SK-N-SH (cell line): ENCODE measurements at regions not wholly inside any gene's neighbourhood (a gene's known extent, or its start where the extent isn't known, plus 50 kb on each side); places are given as distances from the start of the nearest gene placed in this dataset.

Experiments used
- CTCF ChIA-PET: fragments of 300-600, 350-600 bp; formaldehyde crosslinking; extraction: SDS; loops from one replicate; lab custom pipeline; 2021; lab: Yijun Ruan, JAX
- POLR2A ChIA-PET: fragments of 350-600 bp; sonication (Branson Sonifier 250); formaldehyde crosslinking; extraction: SDS; loops from one replicate; lab custom pipeline; 2020; ENCODE audit warnings: antibody characterized with exemption, inconsistent platforms; lab: Yijun Ruan, JAX
- DNase-seq: peaks from one replicate; pipeline ENCODE4 v3.0.0; 2012
- H2AFZ ChIP-seq: fragments of 200-600 bp; sonication (generic); 2 replicates; pipeline ENCODE4 v1.8.1; 2016; ENCODE audit warnings: antibody characterized with exemption, mild to moderate bottlenecking, low read depth
- H3F3A ChIP-seq: fragments of 200-600 bp; sonication (generic); replicated peaks from 2 replicates; pipeline ENCODE3; 2016; ENCODE audit warnings: antibody characterized with exemption, mild to moderate bottlenecking; ENCODE audit not compliant: insufficient read depth
- H3K27ac ChIP-seq, 2 experiments: fragments of 200-500 bp in 1 of 2; fragments of 200-600 bp in 1 of 2; sonication (Bioruptor generic) in 1 of 2; sonication (generic), shearing (Covaris generic) in 1 of 2; 2 replicates each; pipeline versions ENCODE4 v1.5.1 to v1.6.1; 2014 to 2016; ENCODE audit warnings: low read depth in 2 of 2, inconsistent platforms in 1 of 2, low read length in 1 of 2, mild to moderate bottlenecking in 1 of 2, mixed read lengths in 1 of 2
- H3K27me3 ChIP-seq: fragments of 200-600 bp; sonication (generic), shearing (Covaris generic); 2 replicates; pipeline ENCODE4 v1.6.1; 2016; ENCODE audit warnings: mixed run types; ENCODE audit not compliant: insufficient read depth
- H3K36me3 ChIP-seq, 2 experiments: fragments of 200-500 bp in 1 of 2; fragments of 200-600 bp in 1 of 2; sonication (Bioruptor generic) in 1 of 2; sonication (generic) in 1 of 2; replicated peaks in 1 of 2; 2 replicates each; pipeline versions ENCODE3 to v1.5.1; 2014 to 2016; ENCODE audit warnings: low read length in 1 of 2, mild to moderate bottlenecking in 1 of 2; ENCODE audit not compliant: insufficient read depth in 2 of 2, control insufficient read depth in 1 of 2
- H3K4me1 ChIP-seq, 2 experiments: fragments of 200-500 bp in 1 of 2; fragments of 200-600 bp in 1 of 2; sonication (Bioruptor generic) in 1 of 2; sonication (generic), shearing (Covaris generic) in 1 of 2; 2 replicates each; pipeline versions ENCODE4 v1.5.1 to v1.6.1; 2014 to 2016; ENCODE audit warnings: low read depth in 1 of 2, low read length in 1 of 2, mixed run types in 1 of 2; ENCODE audit not compliant: insufficient read depth in 2 of 2, control insufficient read depth in 1 of 2
- H3K4me2 ChIP-seq: fragments of 200-600 bp; sonication (generic), shearing (Covaris generic); 2 replicates; pipeline ENCODE4 v1.6.1; 2017; ENCODE audit warnings: mixed run types
- H3K4me3 ChIP-seq, 2 experiments: fragments of 200-500 bp in 1 of 2; fragments of 200-600 bp in 1 of 2; sonication (Bioruptor generic) in 1 of 2; sonication (generic), shearing (Covaris generic) in 1 of 2; 2 replicates each; pipeline versions ENCODE4 v1.5.1 to v1.8.1; 2014 to 2016; ENCODE audit warnings: low read depth in 2 of 2, inconsistent platforms in 1 of 2, low read length in 1 of 2, mild to moderate bottlenecking in 1 of 2, mixed read lengths in 1 of 2, moderate library complexity in 1 of 2
- H3K79me2 ChIP-seq: fragments of 200-600 bp; sonication (generic); 2 replicates; pipeline ENCODE4 v1.8.1; 2017; ENCODE audit warnings: mild to moderate bottlenecking; ENCODE audit not compliant: insufficient read depth
- H3K9ac ChIP-seq: fragments of 200-600 bp; sonication (generic); 2 replicates; pipeline ENCODE4 v1.6.1; 2017; ENCODE audit warnings: mixed run types
- H3K9me2 ChIP-seq: fragments of 200-600 bp; sonication (generic); 2 replicates; pipeline ENCODE4 v1.6.1; 2017; ENCODE audit warnings: mixed run types
- H3K9me3 ChIP-seq: fragments of 200-600 bp; sonication (generic); 2 replicates; pipeline ENCODE4 v1.6.1; 2017; ENCODE audit warnings: mixed run types, mild to moderate bottlenecking, moderate library complexity
- H4K20me1 ChIP-seq: fragments of 200-600 bp; sonication (generic); 2 replicates; pipeline ENCODE4 v1.6.1; 2017; ENCODE audit warnings: mild to moderate bottlenecking, mixed run types; ENCODE audit not compliant: insufficient read depth
- ELF1 ChIP-seq: IDR thresholded peaks from 2 replicates; pipeline ENCODE4 v1.4.0; 2012
- EP300 ChIP-seq, 2 experiments: IDR thresholded peaks; 2 replicates each; pipeline versions ENCODE4 v1.4.0 to v1.6.1; 2012; ENCODE audit warnings: borderline replicate concordance in 1 of 2, low read depth in 1 of 2, low read length in 1 of 2
- FOSL2 ChIP-seq: IDR thresholded peaks from 2 replicates; pipeline ENCODE4 v1.4.0; 2012; ENCODE audit warnings: low read depth, mild to moderate bottlenecking, moderate library complexity, borderline replicate concordance
- FOXJ3 ChIP-seq: sonication (generic); formaldehyde crosslinking; IDR thresholded peaks from 2 replicates; pipeline ENCODE4 v1.5.1; 2020; ENCODE audit warnings: mild to moderate bottlenecking, missing genetic modification reagents
- FOXM1 ChIP-seq: IDR thresholded peaks from 2 replicates; pipeline ENCODE4 v1.4.0; 2012; ENCODE audit warnings: low read depth, mild to moderate bottlenecking
- GABPA ChIP-seq: IDR thresholded peaks from 2 replicates; pipeline ENCODE4 v1.4.0; 2012; ENCODE audit warnings: low read depth, mild to moderate bottlenecking
- RCOR1 ChIP-seq: fragments of 150-350 bp; IDR thresholded peaks from 2 replicates; pipeline ENCODE4 v1.6.1; 2017; ENCODE audit warnings: antibody characterized with exemption, low read length
- RXRA ChIP-seq: IDR thresholded peaks from 2 replicates; pipeline ENCODE4 v1.4.0; 2012; ENCODE audit warnings: low read depth, mild to moderate bottlenecking, borderline replicate concordance
- SIN3A ChIP-seq: IDR thresholded peaks from 2 replicates; pipeline ENCODE4 v1.6.1; 2012; ENCODE audit warnings: low read depth, mild to moderate bottlenecking, low read length, moderate library complexity, borderline replicate concordance
- SMC3 ChIP-seq: IDR thresholded peaks from 2 replicates; pipeline ENCODE4 v1.6.1; 2012; ENCODE audit warnings: low read depth, low read length, improper control_type of control experiment
- YY1 ChIP-seq: IDR thresholded peaks from 2 replicates; pipeline ENCODE4 v1.4.0; 2012; ENCODE audit warnings: low read depth, mild to moderate bottlenecking
- TF ChIP-seq, protein P1 (sequence below): IDR thresholded peaks from 2 replicates; pipeline ENCODE4 v1.4.0; 2012; ENCODE audit warnings: low read depth
- TF ChIP-seq, protein P2 (sequence below): fragments of 200-600 bp; sonication (generic); IDR thresholded peaks from 2 replicates; pipeline ENCODE4 v1.6.1; 2017; ENCODE audit warnings: antibody characterized with exemption, mild to moderate bottlenecking, moderate library complexity
- TF ChIP-seq, protein P3 (sequence below): fragments of 150-350 bp; IDR thresholded peaks from 2 replicates; pipeline ENCODE4 v1.6.1; 2016; ENCODE audit warnings: mild to moderate bottlenecking, low read depth, low read length
- TF ChIP-seq, protein P4 (sequence below): IDR thresholded peaks from 2 replicates; pipeline ENCODE4 v1.6.1; 2012; ENCODE audit warnings: mild to moderate bottlenecking, low read depth, low read length, moderate library complexity
- TF ChIP-seq, protein P5 (sequence below): IDR thresholded peaks from 2 replicates; pipeline ENCODE4 v1.4.0; 2012; ENCODE audit warnings: low read depth, borderline replicate concordance

- Histone ChIP-seq H2AFZ (no peak overlapping the region), H3F3A (no peaks in the 10 kb centered on the region), H3K36me3 (no peaks in the 10 kb centered on the region), H3K4me3 (no peak overlapping the region), H3K9me2 (no peaks in the 10 kb centered on the region), H3K9ac (no peak overlapping the region), H3K9me3 (no peaks in the 10 kb centered on the region), H3K4me2 (no peak overlapping the region), H3K27me3 (no peaks in the 10 kb centered on the region), H3K4me1 (no peaks in the 10 kb centered on the region; a peak in 1 of 4 replicates), H3K27ac (no peak overlapping the region), H3K79me2 (no peaks in the 10 kb centered on the region)
- DNase-seq: no peak
- CTCF ChIA-PET: no interaction called here
- TF ChIP-seq EP300 (IDR thresholded peaks at IDR 0.05; ENCODE audit: borderline replicate concordance in 1 of 2, low read depth in 1 of 2, low read length in 1 of 2) (no peak), GABPA (no peak), FOSL2 (no peak), YY1 (no peak), SMC3 (no peak), RXRA (no peak), FOXM1 (no peak), RCOR1 (no peak), SIN3A (no peak), FOXJ3 (CRISPR knock-in tag) (no peak), ELF1 (no peak)
- TF ChIP-seq, protein P1, sequence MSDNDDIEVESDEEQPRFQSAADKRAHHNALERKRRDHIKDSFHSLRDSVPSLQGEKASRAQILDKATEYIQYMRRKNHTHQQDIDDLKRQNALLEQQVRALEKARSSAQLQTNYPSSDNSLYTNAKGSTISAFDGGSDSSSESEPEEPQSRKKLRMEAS: no peak
- TF ChIP-seq, protein P2, sequence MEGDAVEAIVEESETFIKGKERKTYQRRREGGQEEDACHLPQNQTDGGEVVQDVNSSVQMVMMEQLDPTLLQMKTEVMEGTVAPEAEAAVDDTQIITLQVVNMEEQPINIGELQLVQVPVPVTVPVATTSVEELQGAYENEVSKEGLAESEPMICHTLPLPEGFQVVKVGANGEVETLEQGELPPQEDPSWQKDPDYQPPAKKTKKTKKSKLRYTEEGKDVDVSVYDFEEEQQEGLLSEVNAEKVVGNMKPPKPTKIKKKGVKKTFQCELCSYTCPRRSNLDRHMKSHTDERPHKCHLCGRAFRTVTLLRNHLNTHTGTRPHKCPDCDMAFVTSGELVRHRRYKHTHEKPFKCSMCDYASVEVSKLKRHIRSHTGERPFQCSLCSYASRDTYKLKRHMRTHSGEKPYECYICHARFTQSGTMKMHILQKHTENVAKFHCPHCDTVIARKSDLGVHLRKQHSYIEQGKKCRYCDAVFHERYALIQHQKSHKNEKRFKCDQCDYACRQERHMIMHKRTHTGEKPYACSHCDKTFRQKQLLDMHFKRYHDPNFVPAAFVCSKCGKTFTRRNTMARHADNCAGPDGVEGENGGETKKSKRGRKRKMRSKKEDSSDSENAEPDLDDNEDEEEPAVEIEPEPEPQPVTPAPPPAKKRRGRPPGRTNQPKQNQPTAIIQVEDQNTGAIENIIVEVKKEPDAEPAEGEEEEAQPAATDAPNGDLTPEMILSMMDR: no peak
- TF ChIP-seq, protein P3, sequence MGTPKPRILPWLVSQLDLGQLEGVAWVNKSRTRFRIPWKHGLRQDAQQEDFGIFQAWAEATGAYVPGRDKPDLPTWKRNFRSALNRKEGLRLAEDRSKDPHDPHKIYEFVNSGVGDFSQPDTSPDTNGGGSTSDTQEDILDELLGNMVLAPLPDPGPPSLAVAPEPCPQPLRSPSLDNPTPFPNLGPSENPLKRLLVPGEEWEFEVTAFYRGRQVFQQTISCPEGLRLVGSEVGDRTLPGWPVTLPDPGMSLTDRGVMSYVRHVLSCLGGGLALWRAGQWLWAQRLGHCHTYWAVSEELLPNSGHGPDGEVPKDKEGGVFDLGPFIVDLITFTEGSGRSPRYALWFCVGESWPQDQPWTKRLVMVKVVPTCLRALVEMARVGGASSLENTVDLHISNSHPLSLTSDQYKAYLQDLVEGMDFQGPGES: no peak
- TF ChIP-seq, protein P4, sequence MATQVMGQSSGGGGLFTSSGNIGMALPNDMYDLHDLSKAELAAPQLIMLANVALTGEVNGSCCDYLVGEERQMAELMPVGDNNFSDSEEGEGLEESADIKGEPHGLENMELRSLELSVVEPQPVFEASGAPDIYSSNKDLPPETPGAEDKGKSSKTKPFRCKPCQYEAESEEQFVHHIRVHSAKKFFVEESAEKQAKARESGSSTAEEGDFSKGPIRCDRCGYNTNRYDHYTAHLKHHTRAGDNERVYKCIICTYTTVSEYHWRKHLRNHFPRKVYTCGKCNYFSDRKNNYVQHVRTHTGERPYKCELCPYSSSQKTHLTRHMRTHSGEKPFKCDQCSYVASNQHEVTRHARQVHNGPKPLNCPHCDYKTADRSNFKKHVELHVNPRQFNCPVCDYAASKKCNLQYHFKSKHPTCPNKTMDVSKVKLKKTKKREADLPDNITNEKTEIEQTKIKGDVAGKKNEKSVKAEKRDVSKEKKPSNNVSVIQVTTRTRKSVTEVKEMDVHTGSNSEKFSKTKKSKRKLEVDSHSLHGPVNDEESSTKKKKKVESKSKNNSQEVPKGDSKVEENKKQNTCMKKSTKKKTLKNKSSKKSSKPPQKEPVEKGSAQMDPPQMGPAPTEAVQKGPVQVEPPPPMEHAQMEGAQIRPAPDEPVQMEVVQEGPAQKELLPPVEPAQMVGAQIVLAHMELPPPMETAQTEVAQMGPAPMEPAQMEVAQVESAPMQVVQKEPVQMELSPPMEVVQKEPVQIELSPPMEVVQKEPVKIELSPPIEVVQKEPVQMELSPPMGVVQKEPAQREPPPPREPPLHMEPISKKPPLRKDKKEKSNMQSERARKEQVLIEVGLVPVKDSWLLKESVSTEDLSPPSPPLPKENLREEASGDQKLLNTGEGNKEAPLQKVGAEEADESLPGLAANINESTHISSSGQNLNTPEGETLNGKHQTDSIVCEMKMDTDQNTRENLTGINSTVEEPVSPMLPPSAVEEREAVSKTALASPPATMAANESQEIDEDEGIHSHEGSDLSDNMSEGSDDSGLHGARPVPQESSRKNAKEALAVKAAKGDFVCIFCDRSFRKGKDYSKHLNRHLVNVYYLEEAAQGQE: no peak
- TF ChIP-seq, protein P5, sequence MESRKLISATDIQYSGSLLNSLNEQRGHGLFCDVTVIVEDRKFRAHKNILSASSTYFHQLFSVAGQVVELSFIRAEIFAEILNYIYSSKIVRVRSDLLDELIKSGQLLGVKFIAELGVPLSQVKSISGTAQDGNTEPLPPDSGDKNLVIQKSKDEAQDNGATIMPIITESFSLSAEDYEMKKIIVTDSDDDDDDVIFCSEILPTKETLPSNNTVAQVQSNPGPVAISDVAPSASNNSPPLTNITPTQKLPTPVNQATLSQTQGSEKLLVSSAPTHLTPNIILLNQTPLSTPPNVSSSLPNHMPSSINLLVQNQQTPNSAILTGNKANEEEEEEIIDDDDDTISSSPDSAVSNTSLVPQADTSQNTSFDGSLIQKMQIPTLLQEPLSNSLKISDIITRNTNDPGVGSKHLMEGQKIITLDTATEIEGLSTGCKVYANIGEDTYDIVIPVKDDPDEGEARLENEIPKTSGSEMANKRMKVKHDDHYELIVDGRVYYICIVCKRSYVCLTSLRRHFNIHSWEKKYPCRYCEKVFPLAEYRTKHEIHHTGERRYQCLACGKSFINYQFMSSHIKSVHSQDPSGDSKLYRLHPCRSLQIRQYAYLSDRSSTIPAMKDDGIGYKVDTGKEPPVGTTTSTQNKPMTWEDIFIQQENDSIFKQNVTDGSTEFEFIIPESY: no peak
- TF ChIP-seq, all 33 proteins: peak for 0
- POLR2A ChIA-PET: no interaction called here
- H4K20me1 ChIP-seq: no peaks in the 10 kb centered on the region
Observed at GRCh38 chr4:89599026-89599425, 237.9 kb downstream of the SNCA start.
